Dermis microvascular lymphatic vessel endothelial cell (primary cell): ENCODE measurements at regions not wholly inside any gene's neighbourhood (a gene's known extent, or its start where the extent isn't known, plus 50 kb on each side); places are given as distances from the start of the nearest gene placed in this dataset.
"Not testable (repeated sequence)": the region's sequence is repeated elsewhere in the genome, so short reads cannot be mapped to it uniquely, and the experiment has no call there.

Experiments used
- DNase-seq, 2 donors: peaks; one replicate each; pipeline versions ENCODE4 v3.0.0 to v3.0.0-alpha.2; 2010; ENCODE audit warnings: low read depth in 2 of 2

DNA sequence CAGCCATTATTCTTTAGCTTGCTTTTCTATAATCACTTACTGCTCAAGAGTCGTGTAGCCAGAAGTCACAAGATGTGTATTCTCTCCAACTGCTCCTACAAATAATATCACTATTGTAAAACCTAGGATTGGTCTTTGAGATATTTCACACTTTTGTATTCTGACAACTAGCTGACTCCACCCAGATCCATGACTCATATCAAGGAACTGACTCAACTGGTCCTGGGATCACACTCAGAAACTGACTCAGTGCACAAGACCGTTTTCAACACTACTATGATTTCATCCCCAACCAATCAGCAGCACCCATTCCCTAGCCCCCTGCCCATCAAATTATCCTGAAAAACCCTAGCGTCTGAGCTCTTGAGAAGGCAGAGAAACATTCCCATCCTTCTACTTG, 56.5 kb upstream of the ORC5 start:
- DNase-seq, result peak in 1 of 2 donors; percentile 5

DNA sequence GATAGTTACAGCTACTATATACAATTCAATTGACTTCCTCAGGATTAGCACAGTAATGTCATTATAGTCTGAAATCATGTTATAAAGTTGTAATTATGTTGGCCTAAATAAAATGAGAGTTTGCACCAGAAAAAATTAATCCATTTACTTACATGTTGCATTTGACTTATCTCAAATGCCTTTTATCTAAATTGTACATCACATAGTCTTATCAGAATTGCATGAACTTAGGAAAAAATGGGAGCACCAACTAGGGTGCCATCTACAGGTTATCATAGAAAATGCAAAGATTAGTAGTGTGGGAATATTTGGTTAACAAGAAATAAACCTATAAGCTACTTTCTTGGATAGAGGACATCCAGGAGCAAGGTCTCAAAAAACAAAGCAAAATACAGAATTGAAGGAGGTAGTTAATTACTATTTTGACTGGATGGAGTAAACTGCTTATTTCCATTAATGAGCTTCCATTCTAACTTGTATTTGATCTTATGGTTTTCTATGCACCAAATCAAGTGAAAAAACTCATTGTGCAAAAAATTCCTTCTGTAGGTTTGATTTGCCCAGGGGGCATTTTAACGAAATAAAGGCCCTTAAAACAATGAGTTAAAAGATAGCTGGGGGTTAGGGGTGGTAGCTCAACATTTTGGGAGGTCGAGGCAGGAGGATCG, 60.0 kb upstream of the ORC5 start:
- peak; percentile 6 to 41 for DNase-seq

DNA sequence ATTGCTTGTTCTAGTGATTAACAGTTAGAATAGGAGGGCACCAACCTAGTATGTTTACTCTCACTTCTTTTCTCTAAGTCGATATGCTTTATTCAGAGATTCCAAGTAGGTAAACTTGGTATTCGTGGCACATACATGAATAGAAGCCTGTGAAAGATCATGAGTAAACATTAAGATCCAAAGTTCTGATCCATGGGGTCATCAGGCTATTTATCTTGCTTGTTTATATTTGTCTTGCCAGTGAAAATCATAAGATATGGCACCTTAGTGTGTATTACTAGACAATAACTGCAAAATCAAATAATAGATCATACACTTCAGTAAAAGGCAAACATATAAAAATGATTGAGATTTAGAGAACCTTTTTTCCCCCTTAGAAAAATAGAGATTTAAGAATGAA, 56.5 kb upstream of the LHFPL3 start:
- DNase-seq, result no peak

DNA sequence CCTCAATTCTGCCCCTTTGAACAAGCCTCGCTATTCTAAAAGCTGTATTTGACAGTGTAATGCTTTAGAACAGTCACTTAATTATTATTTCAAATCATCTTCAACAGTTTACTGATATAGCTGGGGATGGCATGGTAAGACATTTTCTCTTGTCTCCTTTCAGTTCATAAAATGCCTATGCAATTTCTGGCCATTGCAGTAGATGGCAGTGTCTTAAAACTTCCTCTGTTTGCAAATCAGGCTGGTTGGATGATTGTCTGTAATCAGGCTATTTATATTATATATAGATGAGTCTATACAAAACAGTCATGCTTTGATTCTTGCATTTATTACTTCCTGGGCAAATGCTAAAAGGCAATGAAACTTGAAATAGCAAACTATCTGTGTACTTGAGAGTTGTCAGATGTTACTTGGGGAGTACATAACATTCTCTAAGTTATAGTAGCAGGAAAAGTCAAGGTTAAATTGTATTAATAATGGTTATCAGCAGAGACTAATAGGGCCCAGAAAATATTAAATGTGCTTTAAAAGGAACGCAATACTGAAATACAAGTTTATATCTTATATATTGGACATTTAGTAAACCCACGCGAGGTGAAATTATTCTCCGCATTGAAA, 55.5 kb upstream of the LHFPL3 start:
- DNase-seq, result peak; percentile 35 to 47

DNA sequence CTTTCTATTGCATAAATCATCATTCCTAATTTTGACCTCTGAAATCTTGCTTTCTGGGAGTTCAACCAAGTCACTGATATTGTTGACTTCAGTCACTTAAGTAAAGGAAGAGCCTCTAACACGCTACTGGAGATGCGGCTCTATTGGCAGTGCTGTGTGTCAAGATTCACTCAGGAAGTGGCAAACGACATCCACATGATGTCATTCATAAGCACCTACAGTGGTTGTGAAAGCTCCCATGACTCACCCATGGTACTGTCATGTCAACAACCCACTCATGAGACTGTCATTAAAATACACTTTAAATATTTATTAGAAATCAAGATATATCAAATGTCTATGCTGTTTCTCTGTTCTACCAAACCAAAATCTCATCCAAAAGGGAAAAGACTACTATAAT, 52.5 kb upstream of the LHFPL3 start:
- peak in 1 of 2 donors; percentile 11 for DNase-seq

DNA sequence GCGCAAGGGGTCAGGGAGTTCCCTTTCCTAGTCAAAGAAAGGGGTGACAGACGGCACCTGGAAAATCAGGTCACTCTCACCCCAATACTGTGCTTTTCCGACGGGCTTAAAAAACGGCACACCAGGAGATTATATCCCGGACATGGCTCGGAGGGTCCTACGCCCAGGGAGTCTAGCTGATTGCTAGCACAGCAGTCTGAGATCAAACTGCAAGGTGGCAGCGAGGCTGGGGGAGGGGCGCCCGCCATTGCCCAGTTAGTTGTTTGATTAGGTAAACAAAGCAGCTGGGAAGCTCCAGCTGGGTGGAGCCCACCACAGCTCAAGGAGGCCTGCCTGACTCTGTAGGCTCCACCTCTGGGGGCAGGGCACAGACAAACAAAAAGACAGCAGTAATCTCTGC, 51.7 kb upstream of the LHFPL3 start:
- DNase-seq, result not testable (repeated sequence)
